IPS DF 4.7 (cell line): ENCODE measurements at regions not wholly inside any gene's neighbourhood (a gene's known extent, or its start where the extent isn't known, plus 50 kb on each side); places are given as distances from the start of the nearest gene placed in this dataset.

Experiments used
- DNase-seq: peaks from one replicate; pipeline ENCODE4 v3.0.0-alpha.2; 2013; ENCODE audit warnings: low spot score; ENCODE audit errors: extremely low read depth

- DNase-seq: no peak
Observed at GRCh38 chr7:89914711-89915110, 239.6 kb upstream of the STEAP1 start.

GRCh38 chr7:89926194-89926593 is 228.1 kb upstream of the STEAP1 start:
- DNase-seq: no peak

GRCh38 chr7:89926701-89927100 is 227.6 kb upstream of the STEAP1 start:
- DNase-seq: no peak

GRCh38 chr7:89927762-89928161 is 226.5 kb upstream of the STEAP1 start:
- DNase-seq: no peak

- no peak for DNase-seq
Observed at GRCh38 chr7:89928451-89928850, 225.8 kb upstream of the STEAP1 start.

- DNase-seq: no peak
Observed at GRCh38 chr7:89934101-89934500, 220.2 kb upstream of the STEAP1 start.

GRCh38 chr7:89943525-89944050 is 210.7 kb upstream of the STEAP1 start:
- DNase-seq: no peak

GRCh38 chr7:89958525-89959068 is 195.7 kb upstream of the STEAP1 start:
- no peak for DNase-seq

- DNase-seq: no peak
Observed at GRCh38 chr7:89966067-89966664, 188.1 kb upstream of the STEAP1 start.

GRCh38 chr7:89975577-89975976 is 178.7 kb upstream of the STEAP1 start:
- DNase-seq: no peak

- DNase-seq: peak; percentile 14
Observed at GRCh38 chr7:89987665-89988064, 166.6 kb upstream of the STEAP1 start.

GRCh38 chr7:89988074-89988473 is 166.2 kb upstream of the STEAP1 start:
- DNase-seq: no peak

GRCh38 chr7:89989454-89989853 is 164.8 kb upstream of the STEAP1 start:
- DNase-seq: no peak

- DNase-seq: no peak
Observed at GRCh38 chr7:89994483-89994882, 159.8 kb upstream of the STEAP1 start.

- no peak for DNase-seq
Observed at GRCh38 chr7:89998554-89998953, 155.7 kb upstream of the STEAP1 start.

- no peak for DNase-seq
Observed at GRCh38 chr7:90005836-90006235, 148.4 kb upstream of the STEAP1 start.

- DNase-seq: no peak
Observed at GRCh38 chr7:90007001-90007654, 147.1 kb upstream of the STEAP1 start.

GRCh38 chr7:90007831-90008230 is 146.4 kb upstream of the STEAP1 start:
- no peak for DNase-seq

GRCh38 chr7:90022213-90022612 is 132.1 kb upstream of the STEAP1 start:
- no peak for DNase-seq

- DNase-seq: no peak
Observed at GRCh38 chr7:90025771-90026170, 128.5 kb upstream of the STEAP1 start.

GRCh38 chr7:90033850-90034249 is 120.4 kb upstream of the STEAP1 start:
- DNase-seq: no peak

- DNase-seq: no peak
Observed at GRCh38 chr7:90053094-90053493, 101.2 kb upstream of the STEAP1 start.

- DNase-seq: no peak
Observed at GRCh38 chr7:90061077-90061476, 93.2 kb upstream of the STEAP1 start.
